Endothelial cell of umbilical vein (primary cell): ENCODE measurements at regions not wholly inside any gene's neighbourhood (a gene's known extent, or its start where the extent isn't known, plus 50 kb on each side); places are given as distances from the start of the nearest gene placed in this dataset.

Experiments
- BruUV-seq: library from RNA; stranded (reverse); fragments of 400-500 nt; replicated peaks from 2 replicates; lab custom pipeline; 2021; lab: Mats Ljungman, UMichigan
- CTCF ChIA-PET: fragments of 300-600, 350-600 bp; sonication (Branson Sonifier 250); formaldehyde crosslinking; loops from one replicate; lab custom pipeline; 2021; ENCODE audit warnings: antibody characterized with exemption, inconsistent platforms; lab: Charles Lee
- POLR2A ChIA-PET: fragments of 300-600, 350-600 bp; sonication (Branson Sonifier 250); formaldehyde crosslinking; loops from one replicate; lab custom pipeline; 2021; ENCODE audit warnings: antibody characterized with exemption, inconsistent platforms; lab: Charles Lee
- DNase-seq: peaks from one replicate; pipeline ENCODE4 v3.0.0-alpha.2; 2011; ENCODE audit warnings: low read depth, low spot score
- FAIRE-seq: peaks from 2 replicates; lab custom pipeline; 2011; peaks lifted over from hg19 to GRCh38; lab: Jason Lieb, UNC
- H2AFZ ChIP-seq: 2 replicates; pipeline ENCODE4 v1.6.0; 2012; ENCODE audit warnings: low read depth, low read length, control low read depth, inconsistent platforms
- H3K27ac ChIP-seq: 2 replicates; pipeline ENCODE4 v1.5.1; 2011; ENCODE audit warnings: low read depth, mild to moderate bottlenecking, control low read depth, low read length, moderate library complexity; ENCODE audit not compliant: insufficient read depth
- H3K27me3 ChIP-seq, 2 experiments: 2 replicates each; pipeline versions ENCODE4 v1.6.0 to v1.6.1; 2011; ENCODE audit warnings: low read length in 2 of 2, mixed read lengths in 1 of 2; ENCODE audit not compliant: control insufficient read depth in 2 of 2, insufficient read depth in 2 of 2
- H3K36me3 ChIP-seq, 2 experiments: 2 replicates in 1 of 2; 3 replicates in 1 of 2; pipeline ENCODE4 v1.5.1; 2011; ENCODE audit warnings: low read length in 2 of 2, mild to moderate bottlenecking in 1 of 2, moderate library complexity in 1 of 2; ENCODE audit not compliant: control insufficient read depth in 2 of 2, insufficient read depth in 2 of 2; ENCODE audit errors: extremely low read depth in 1 of 2
- H3K4me1 ChIP-seq: 3 replicates; pipeline ENCODE4 v1.5.1; 2011; ENCODE audit warnings: mild to moderate bottlenecking, low read length; ENCODE audit not compliant: control insufficient read depth, insufficient read depth; ENCODE audit errors: extremely low read depth
- H3K4me2 ChIP-seq: 2 replicates; pipeline ENCODE4 v1.6.1; 2011; ENCODE audit warnings: low read length, control low read depth, mixed read lengths; ENCODE audit not compliant: insufficient read depth
- H3K4me3 ChIP-seq, 3 experiments: fragments of 200-600 bp in 1 of 3; sonication (generic), shearing (Covaris generic) in 1 of 3; replicated peaks in 1 of 3; 2 replicates each; pipeline ENCODE4 v1.5.1; 2011 to 2016; ENCODE audit warnings: control low read depth in 3 of 3, low read length in 3 of 3, mild to moderate bottlenecking in 2 of 3, inconsistent platforms in 1 of 3, low read depth in 1 of 3, moderate library complexity in 1 of 3; ENCODE audit not compliant: insufficient read depth in 1 of 3
- H3K79me2 ChIP-seq: 2 replicates; pipeline ENCODE4 v1.6.0; 2012; ENCODE audit warnings: low read length, inconsistent platforms; ENCODE audit not compliant: control insufficient read depth, insufficient read depth
- H3K9ac ChIP-seq: replicated peaks from 2 replicates; pipeline ENCODE3; 2011; ENCODE audit warnings: low read length, control low read depth; ENCODE audit not compliant: insufficient read depth; ENCODE audit errors: extremely low read depth
- H3K9me1 ChIP-seq: replicated peaks from 3 replicates; pipeline ENCODE4 v1.6.0; 2011; ENCODE audit warnings: mild to moderate bottlenecking, low read length; ENCODE audit not compliant: control insufficient read depth, insufficient read depth; ENCODE audit errors: extremely low read depth
- H3K9me3 ChIP-seq: replicated peaks from 2 replicates; pipeline ENCODE4 v1.5.1; 2012; ENCODE audit warnings: low read length, inconsistent platforms; ENCODE audit not compliant: control insufficient read depth, insufficient read depth
- H4K20me1 ChIP-seq: replicated peaks from 2 replicates; pipeline ENCODE3; 2011; ENCODE audit warnings: mild to moderate bottlenecking, low read length; ENCODE audit not compliant: control insufficient read depth, insufficient read depth; ENCODE audit errors: extremely low read depth
- CTCF ChIP-seq, 2 donors: IDR thresholded peaks; 1 replicate in 1 of 2; 2 replicates in 1 of 2; pipeline ENCODE4 v1.5.1; 2011; ENCODE audit warnings: low read length in 2 of 2, mild to moderate bottlenecking in 2 of 2, moderate library complexity in 2 of 2, control low read depth in 1 of 2, inconsistent platforms in 1 of 2, low read depth in 1 of 2; ENCODE audit not compliant: insufficient read depth in 1 of 2; ENCODE audit errors: extremely low read depth in 1 of 2
- EZH2 ChIP-seq: IDR thresholded peaks from 2 replicates; pipeline ENCODE4 v1.6.1; 2012; ENCODE audit warnings: borderline replicate concordance, low read depth, mild to moderate bottlenecking, moderate library complexity, low read length, inconsistent platforms; ENCODE audit not compliant: severe bottlenecking
- FOS ChIP-seq: IDR thresholded peaks from 2 replicates; pipeline ENCODE4 v1.6.1; 2011; ENCODE audit warnings: mild to moderate bottlenecking, low read length, moderate library complexity, borderline replicate concordance; ENCODE audit not compliant: insufficient read depth
- GATA2 ChIP-seq: IDR thresholded peaks from 2 replicates; pipeline ENCODE4 v1.7.0; 2011; ENCODE audit warnings: low read depth, mild to moderate bottlenecking, moderate library complexity, mixed read lengths, low read length; ENCODE audit not compliant: insufficient read length, insufficient read depth
- JUN ChIP-seq: IDR thresholded peaks from 2 replicates; pipeline ENCODE4 v1.6.1; 2011; ENCODE audit warnings: borderline replicate concordance, low read depth; ENCODE audit not compliant: insufficient read length, insufficient read depth
- MAX ChIP-seq: IDR thresholded peaks from 2 replicates; pipeline ENCODE4 v1.6.1; 2011; ENCODE audit not compliant: insufficient read depth, insufficient read length
- MYC ChIP-seq: IDR thresholded peaks from one replicate; pipeline ENCODE4 v1.6.1; 2011; ENCODE audit warnings: mild to moderate bottlenecking, low read depth, low read length
- POLR2A ChIP-seq: IDR thresholded peaks from 2 replicates; pipeline ENCODE4 v1.6.1; 2012; ENCODE audit warnings: low read depth, mild to moderate bottlenecking, control low read depth, low read length
- POLR2AphosphoS5 ChIP-seq: IDR thresholded peaks from 2 replicates; pipeline ENCODE4 v1.6.1; 2012; ENCODE audit warnings: low read depth, mild to moderate bottlenecking, control low read depth, low read length, moderate library complexity; ENCODE audit not compliant: insufficient read depth
- dilution Hi-C: fragments of 300-500 bp; cut with MboI; formaldehyde crosslinking; loops from one replicate; pipeline ENCODE4 v1.15.0; 2019; ENCODE audit warnings: low sequenced_read_pairs; ENCODE audit not compliant: extremely low pct_ligation_motif_present
- intact Hi-C: fragments of 100-400 bp; cut with micrococcal nuclease; formaldehyde crosslinking; loops from one replicate; pipeline ENCODE4 v1.10.0; 2022

- intact Hi-C loops, result no loop called here
- Histone ChIP-seq H3K4me2 (no peak overlapping the region), H3K79me2 (no peaks in the 10 kb centered on the region), H4K20me1 (no peaks in the 10 kb centered on the region), H3K9me3 (no peaks in the 10 kb centered on the region), H3K36me3 (no peaks in the 10 kb centered on the region), H2AFZ (no peak overlapping the region), H3K27ac (no peak overlapping the region), H3K9me1 (no peaks in the 10 kb centered on the region), H3K9ac (no peak overlapping the region), H3K27me3 (no peaks in the 10 kb centered on the region), H3K4me1 (no peaks in the 10 kb centered on the region), H3K4me3 (no peak overlapping the region)
- FAIRE-seq (no peak), DNase-seq (no peak)
- TF ChIP-seq POLR2AphosphoS5 (no peak), FOS (no peak), JUN (no peak), GATA2 (no peak), EZH2 (no peak), POLR2A (no peak), CTCF (IDR thresholded peaks at IDR 0.05; ENCODE audit: extremely low read depth in 1 of 2, insufficient read depth in 1 of 2, low read depth in 1 of 2, low read length in 2 of 2) (no peak), MYC (no peak), MAX (no peak)
- POLR2A ChIA-PET, result no interaction called here
- no TSS peak for BruUV-seq
- CTCF ChIA-PET, result interaction anchor here (1.1 to 2.1 kb wide), 2 partner anchors 34 to 301 kb away, joined by 3 to 7 read pairs; no protein-coding TSS in a partner anchor
- dilution Hi-C loops, result no loop called here
Observed at GRCh38 chr4:123807187-123807586, 410.6 kb downstream of the SPRY1 start.
